ENCODE measurements at regions not wholly inside any gene's neighbourhood (a gene's known extent, or its start where the extent isn't known, plus 50 kb on each side); places are given as distances from the start of the nearest gene placed in this dataset.

GRCh38 chr5:60277941-60278340, 384.4 kb upstream of the PDE4D start:
- Histone ChIP-seq H3K4me3 (ENCODE audit: low read depth, low read length) (no peak overlapping the region), H3K36me3 (ENCODE audit: control insufficient read depth, insufficient read depth, low read length) (no peaks in the 10 kb centered on the region), H3K9me3 (no peaks in the 10 kb centered on the region), H3K4me1 (peaks cover 12% of the 10 kb centered on the region), H3K27me3 (replicated peaks; ENCODE audit: control insufficient read depth, insufficient read depth, low read length) (no peaks in the 10 kb centered on the region)
- Mint-ChIP-seq H3K27me3 (ENCODE audit: insufficient read depth, unreplicated experiment) (peaks cover 11% of the 10 kb centered on the region), H3K36me3 (ENCODE audit: insufficient read depth, unreplicated experiment) (no peaks in the 10 kb centered on the region), H3K4me1 (ENCODE audit: low read depth, unreplicated experiment) (peaks cover 13% of the 10 kb centered on the region), H3K27ac (ENCODE audit: unreplicated experiment) (no peak overlapping the region), H3K4me3 (ENCODE audit: unreplicated experiment) (no peak overlapping the region), H3K9me3 (ENCODE audit: unreplicated experiment) (no peaks in the 10 kb centered on the region)
- ChIA-PET CTCF (no interaction called here), POLR2A (no interaction called here)
- no peak for TF ChIP-seq CTCF (IDR thresholded peaks at IDR 0.05; ENCODE audit: insufficient read depth in 1 of 2, low read depth in 1 of 2, low read length in 1 of 2, severe bottlenecking in 1 of 2, unreplicated experiment in 1 of 2)
- BruUV-seq (replicated peaks): no TSS peak
- intact Hi-C loops (cut with micrococcal nuclease; ENCODE audit: unreplicated experiment): no loop called here
- DNase-seq: no peak

- Mint-ChIP-seq H3K9me3 (ENCODE audit: unreplicated experiment) (no peaks in the 10 kb centered on the region), H3K27ac (ENCODE audit: unreplicated experiment) (no peak overlapping the region), H3K36me3 (ENCODE audit: insufficient read depth, unreplicated experiment) (no peaks in the 10 kb centered on the region), H3K4me3 (ENCODE audit: unreplicated experiment) (no peak overlapping the region), H3K4me1 (ENCODE audit: low read depth, unreplicated experiment) (peaks cover 13% of the 10 kb centered on the region), H3K27me3 (ENCODE audit: insufficient read depth, unreplicated experiment) (peaks cover 13% of the 10 kb centered on the region)
- no TSS peak for BruUV-seq (replicated peaks)
- DNase-seq: no peak
- no peak for TF ChIP-seq CTCF (IDR thresholded peaks at IDR 0.05; ENCODE audit: insufficient read depth in 1 of 2, low read depth in 1 of 2, low read length in 1 of 2, severe bottlenecking in 1 of 2, unreplicated experiment in 1 of 2)
- Histone ChIP-seq H3K4me1 (peaks cover 7% of the 10 kb centered on the region; the same call in 1 of the 2 replicates), H3K4me3 (ENCODE audit: low read depth, low read length) (no peak overlapping the region), H3K36me3 (ENCODE audit: control insufficient read depth, insufficient read depth, low read length) (no peaks in the 10 kb centered on the region), H3K9me3 (no peaks in the 10 kb centered on the region), H3K27me3 (replicated peaks; ENCODE audit: control insufficient read depth, insufficient read depth, low read length) (no peaks in the 10 kb centered on the region)
- intact Hi-C loops (cut with micrococcal nuclease; ENCODE audit: unreplicated experiment): no loop called here
- POLR2A ChIA-PET: no interaction called here
- CTCF ChIA-PET: no interaction called here
Observed at GRCh38 chr5:60274747-60275146, 381.2 kb upstream of the PDE4D start.

- intact Hi-C loops (cut with micrococcal nuclease; ENCODE audit: unreplicated experiment): no loop called here
- no peak for TF ChIP-seq CTCF (IDR thresholded peaks at IDR 0.05; ENCODE audit: insufficient read depth in 1 of 2, low read depth in 1 of 2, low read length in 1 of 2, severe bottlenecking in 1 of 2, unreplicated experiment in 1 of 2)
- no TSS peak for BruUV-seq (replicated peaks)
- Mint-ChIP-seq H3K27me3 (ENCODE audit: insufficient read depth, unreplicated experiment) (peaks cover 22% of the 10 kb centered on the region), H3K9me3 (ENCODE audit: unreplicated experiment) (no peaks in the 10 kb centered on the region), H3K4me3 (ENCODE audit: unreplicated experiment) (no peak overlapping the region), H3K36me3 (ENCODE audit: insufficient read depth, unreplicated experiment) (no peaks in the 10 kb centered on the region), H3K4me1 (ENCODE audit: low read depth, unreplicated experiment) (no peaks in the 10 kb centered on the region), H3K27ac (ENCODE audit: unreplicated experiment) (no peak overlapping the region)
- no peaks in the 10 kb centered on the region for H3K4me1 ChIP-seq
- no peaks in the 10 kb centered on the region for H3K36me3 ChIP-seq (ENCODE audit: control insufficient read depth, insufficient read depth, low read length)
- ChIA-PET POLR2A (no interaction called here), CTCF (no interaction called here)
- H3K27me3 ChIP-seq (replicated peaks; ENCODE audit: control insufficient read depth, insufficient read depth, low read length): no peaks in the 10 kb centered on the region
- H3K4me3 ChIP-seq (ENCODE audit: low read depth, low read length): no peak overlapping the region
- H3K9me3 ChIP-seq: no peaks in the 10 kb centered on the region
- DNase-seq: no peak
Observed at GRCh38 chr5:60271517-60271916, 378.0 kb upstream of the PDE4D start.
